Lower leg skin (tissue), 3 donors: ENCODE measurements at regions not wholly inside any gene's neighbourhood (a gene's known extent, or its start where the extent isn't known, plus 50 kb on each side); places are given as distances from the start of the nearest gene placed in this dataset.

Source experiments
- CTCF ChIP-seq, 3 donors: fragments of 450-650 bp; IDR thresholded peaks; one replicate each; pipeline ENCODE4 v1.5.1; 2016; ENCODE audit warnings: antibody characterized with exemption in 3 of 3, mild to moderate bottlenecking in 3 of 3, moderate library complexity in 2 of 3
- POLR2A ChIP-seq, 2 donors: fragments of 450-650 bp; IDR thresholded peaks; one replicate each; pipeline ENCODE4 v1.6.1; 2016 to 2017; ENCODE audit warnings: antibody characterized with exemption in 2 of 2, mild to moderate bottlenecking in 1 of 2, moderate library complexity in 1 of 2

GRCh38 chr12:13580206-13580605 lies 383.7 kb downstream of the EMP1 start:
- TF ChIP-seq CTCF (IDR thresholded peaks at IDR 0.05) = no peak
- TF ChIP-seq POLR2A (IDR thresholded peaks at IDR 0.05) = no peak
